Prostate gland (tissue), 2 donors: ENCODE measurements at regions not wholly inside any gene's neighbourhood (a gene's known extent, or its start where the extent isn't known, plus 50 kb on each side); places are given as distances from the start of the nearest gene placed in this dataset.
"Not testable (repeated sequence)": the region's sequence is repeated elsewhere in the genome, so short reads cannot be mapped to it uniquely, and the experiment has no call there.

Experiments
- CTCF ChIP-seq, 4 experiments: fragments of 200-600 bp in 2 of 4; fragments of 450-650 bp in 2 of 4; sonication (generic) in 2 of 4; IDR thresholded peaks; 1 replicate in 3 of 4; 2 replicates in 1 of 4; pipeline ENCODE4 v1.5.1; 2016 to 2019; ENCODE audit warnings: antibody characterized with exemption in 4 of 4, mild to moderate bottlenecking in 2 of 4, moderate library complexity in 2 of 4
- POLR2A ChIP-seq: fragments of 450-650 bp; IDR thresholded peaks from one replicate; pipeline ENCODE4 v1.6.1; 2016; ENCODE audit warnings: antibody characterized with exemption, mild to moderate bottlenecking
- POLR2AphosphoS5 ChIP-seq: sonication (generic); formaldehyde crosslinking; IDR thresholded peaks from one replicate; pipeline ENCODE4 v1.6.1; 2017; ENCODE audit warnings: antibody characterized with exemption

DNA sequence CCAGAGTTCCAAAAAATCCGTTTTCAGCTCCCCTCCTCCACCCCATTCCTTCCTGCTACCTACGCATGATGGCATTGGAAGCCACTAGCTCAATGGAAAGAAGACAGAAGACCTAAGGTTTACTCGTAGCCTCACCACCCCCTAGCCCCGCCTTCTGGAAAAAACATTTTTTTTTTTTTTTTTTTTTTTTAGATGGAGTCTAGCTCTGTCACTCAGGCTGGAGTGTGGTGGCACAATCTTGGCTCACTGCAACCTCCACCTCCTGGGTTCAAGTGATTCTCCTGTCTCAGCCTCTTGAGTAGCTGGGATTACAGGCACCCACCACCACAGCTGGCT, 57.2 kb upstream of the APCDD1L start:
- not testable (repeated sequence) for TF ChIP-seq CTCF (IDR thresholded peaks at IDR 0.05); POLR2A; POLR2AphosphoS5
